MM.1S (cell line): ENCODE measurements at regions not wholly inside any gene's neighbourhood (a gene's known extent, or its start where the extent isn't known, plus 50 kb on each side); places are given as distances from the start of the nearest gene placed in this dataset.

Experiments used
- CTCF ChIP-seq: fragments of 300-600 bp; sonication (generic); IDR thresholded peaks from 2 replicates; pipeline ENCODE4 v1.5.1; 2016; ENCODE audit warnings: antibody characterized with exemption, low read length, mixed read lengths
- EZH2 ChIP-seq: fragments of 300-600 bp; sonication (generic); optimal IDR thresholded peaks from 2 replicates; pipeline ENCODE3; 2017; ENCODE audit warnings: low read depth, mild to moderate bottlenecking, antibody characterized with exemption, low read length, mixed read lengths
- EZH2phosphoT487 ChIP-seq: fragments of 300-600 bp; sonication (generic); IDR thresholded peaks from 2 replicates; pipeline ENCODE4 v1.6.1; 2018; ENCODE audit warnings: antibody characterized with exemption, low read length

GRCh38 chr6:105872249-105872648 is 213.9 kb upstream of the PRDM1 start:
- TF ChIP-seq CTCF (no peak), EZH2 (no peak), EZH2phosphoT487 (no peak)
